ENCODE measurements at regions not wholly inside any gene's neighbourhood (a gene's known extent, or its start where the extent isn't known, plus 50 kb on each side); places are given as distances from the start of the nearest gene placed in this dataset.

DNA sequence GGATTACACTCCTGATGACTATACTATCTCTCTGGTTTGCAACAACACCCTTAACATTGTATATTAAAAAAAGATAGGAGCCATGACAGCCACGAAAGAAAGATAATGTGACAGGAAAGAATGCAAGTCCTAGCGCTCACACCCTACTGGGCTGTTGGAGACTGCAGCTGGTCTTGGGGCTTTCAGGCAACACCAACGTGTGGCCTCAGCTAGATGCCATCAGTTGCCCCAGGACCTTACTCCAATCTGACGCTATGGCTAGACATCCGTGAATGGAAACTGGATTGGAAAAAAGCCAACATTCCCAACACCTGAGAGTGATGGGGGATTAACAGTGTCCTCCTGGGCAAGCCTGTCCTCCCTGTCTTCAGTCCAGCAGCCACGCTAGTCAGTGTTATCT lies 357.4 kb upstream of the GULP1 start (continued):
- TF ChIP-seq, protein P1, sequence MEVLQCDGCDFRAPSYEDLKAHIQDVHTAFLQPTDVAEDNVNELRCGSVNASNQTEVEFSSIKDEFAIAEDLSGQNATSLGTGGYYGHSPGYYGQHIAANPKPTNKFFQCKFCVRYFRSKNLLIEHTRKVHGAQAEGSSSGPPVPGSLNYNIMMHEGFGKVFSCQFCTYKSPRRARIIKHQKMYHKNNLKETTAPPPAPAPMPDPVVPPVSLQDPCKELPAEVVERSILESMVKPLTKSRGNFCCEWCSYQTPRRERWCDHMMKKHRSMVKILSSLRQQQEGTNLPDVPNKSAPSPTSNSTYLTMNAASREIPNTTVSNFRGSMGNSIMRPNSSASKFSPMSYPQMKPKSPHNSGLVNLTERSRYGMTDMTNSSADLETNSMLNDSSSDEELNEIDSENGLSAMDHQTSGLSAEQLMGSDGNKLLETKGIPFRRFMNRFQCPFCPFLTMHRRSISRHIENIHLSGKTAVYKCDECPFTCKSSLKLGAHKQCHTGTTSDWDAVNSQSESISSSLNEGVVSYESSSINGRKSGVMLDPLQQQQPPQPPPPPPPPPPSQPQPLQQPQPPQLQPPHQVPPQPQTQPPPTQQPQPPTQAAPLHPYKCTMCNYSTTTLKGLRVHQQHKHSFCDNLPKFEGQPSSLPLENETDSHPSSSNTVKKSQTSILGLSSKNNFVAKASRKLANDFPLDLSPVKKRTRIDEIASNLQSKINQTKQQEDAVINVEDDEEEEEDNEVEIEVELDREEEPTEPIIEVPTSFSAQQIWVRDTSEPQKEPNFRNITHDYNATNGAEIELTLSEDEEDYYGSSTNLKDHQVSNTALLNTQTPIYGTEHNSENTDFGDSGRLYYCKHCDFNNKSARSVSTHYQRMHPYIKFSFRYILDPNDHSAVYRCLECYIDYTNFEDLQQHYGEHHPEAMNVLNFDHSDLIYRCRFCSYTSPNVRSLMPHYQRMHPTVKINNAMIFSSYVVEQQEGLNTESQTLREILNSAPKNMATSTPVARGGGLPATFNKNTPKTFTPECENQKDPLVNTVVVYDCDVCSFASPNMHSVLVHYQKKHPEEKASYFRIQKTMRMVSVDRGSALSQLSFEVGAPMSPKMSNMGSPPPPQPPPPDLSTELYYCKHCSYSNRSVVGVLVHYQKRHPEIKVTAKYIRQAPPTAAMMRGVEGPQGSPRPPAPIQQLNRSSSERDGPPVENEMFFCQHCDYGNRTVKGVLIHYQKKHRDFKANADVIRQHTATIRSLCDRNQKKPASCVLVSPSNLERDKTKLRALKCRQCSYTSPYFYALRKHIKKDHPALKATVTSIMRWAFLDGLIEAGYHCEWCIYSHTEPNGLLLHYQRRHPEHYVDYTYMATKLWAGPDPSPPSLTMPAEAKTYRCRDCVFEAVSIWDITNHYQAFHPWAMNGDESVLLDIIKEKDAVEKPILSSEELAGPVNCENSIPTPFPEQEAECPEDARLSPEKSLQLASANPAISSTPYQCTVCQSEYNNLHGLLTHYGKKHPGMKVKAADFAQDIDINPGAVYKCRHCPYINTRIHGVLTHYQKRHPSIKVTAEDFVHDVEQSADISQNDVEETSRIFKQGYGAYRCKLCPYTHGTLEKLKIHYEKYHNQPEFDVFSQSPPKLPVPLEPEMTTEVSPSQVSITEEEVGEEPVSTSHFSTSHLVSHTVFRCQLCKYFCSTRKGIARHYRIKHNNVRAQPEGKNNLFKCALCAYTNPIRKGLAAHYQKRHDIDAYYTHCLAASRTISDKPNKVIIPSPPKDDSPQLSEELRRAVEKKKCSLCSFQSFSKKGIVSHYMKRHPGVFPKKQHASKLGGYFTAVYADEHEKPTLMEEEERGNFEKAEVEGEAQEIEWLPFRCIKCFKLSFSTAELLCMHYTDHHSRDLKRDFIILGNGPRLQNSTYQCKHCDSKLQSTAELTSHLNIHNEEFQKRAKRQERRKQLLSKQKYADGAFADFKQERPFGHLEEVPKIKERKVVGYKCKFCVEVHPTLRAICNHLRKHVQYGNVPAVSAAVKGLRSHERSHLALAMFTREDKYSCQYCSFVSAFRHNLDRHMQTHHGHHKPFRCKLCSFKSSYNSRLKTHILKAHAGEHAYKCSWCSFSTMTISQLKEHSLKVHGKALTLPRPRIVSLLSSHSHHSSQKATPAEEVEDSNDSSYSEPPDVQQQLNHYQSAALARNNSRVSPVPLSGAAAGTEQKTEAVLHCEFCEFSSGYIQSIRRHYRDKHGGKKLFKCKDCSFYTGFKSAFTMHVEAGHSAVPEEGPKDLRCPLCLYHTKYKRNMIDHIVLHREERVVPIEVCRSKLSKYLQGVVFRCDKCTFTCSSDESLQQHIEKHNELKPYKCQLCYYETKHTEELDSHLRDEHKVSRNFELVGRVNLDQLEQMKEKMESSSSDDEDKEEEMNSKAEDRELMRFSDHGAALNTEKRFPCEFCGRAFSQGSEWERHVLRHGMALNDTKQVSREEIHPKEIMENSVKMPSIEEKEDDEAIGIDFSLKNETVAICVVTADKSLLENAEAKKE (CRISPR knock-in tag; IDR thresholded peaks at IDR 0.05), result no peak
- TF ChIP-seq POLR2AphosphoS5 (IDR thresholded peaks at IDR 0.05; ENCODE audit: low read depth) (no peak), ZNF331 (CRISPR knock-in tag; IDR thresholded peaks at IDR 0.05; ENCODE audit: low read depth) (no peak), STAT1 (IDR thresholded peaks at IDR 0.05; ENCODE audit: unreplicated experiment) (no peak), NANOG (IDR thresholded peaks at IDR 0.05; ENCODE audit: borderline replicate concordance) (no peak), EZH2phosphoT487 (IDR thresholded peaks at IDR 0.05; ENCODE audit: unreplicated experiment) (no peak)

DNA sequence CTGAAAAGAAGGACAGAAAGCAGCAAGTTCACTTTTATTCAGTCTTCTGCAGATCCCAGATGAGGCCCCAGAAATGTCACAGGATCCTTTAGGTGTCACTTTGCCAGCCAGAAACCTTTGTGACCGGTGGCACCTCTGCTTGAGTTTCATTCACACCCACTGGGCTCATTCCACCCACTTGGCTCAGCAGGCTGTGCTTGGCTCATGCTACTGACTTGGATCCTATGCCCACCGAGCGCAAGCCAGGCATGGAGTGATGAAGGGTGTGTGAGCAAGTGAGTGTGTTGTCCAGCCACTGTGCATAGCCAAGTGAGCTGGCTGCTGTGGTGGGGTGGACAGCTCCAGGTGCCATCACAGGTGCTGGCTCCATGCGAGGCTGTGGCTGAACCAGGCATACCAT lies 357.0 kb upstream of the GULP1 start:
- Histone ChIP-seq H3K4me3 (no peak overlapping the region), H3K27me3 (ENCODE audit: insufficient read depth) (no peaks in the 10 kb centered on the region), H4K20me1 (replicated peaks; ENCODE audit: insufficient read depth) (no peaks in the 10 kb centered on the region), H3K4me2 (no peak overlapping the region), H3K9me2 (ENCODE audit: insufficient read depth) (peaks cover 3% of the 10 kb centered on the region; the same call in 1 of the 2 replicates), H3F3A (replicated peaks; ENCODE audit: low read depth) (no peaks in the 10 kb centered on the region), H3K79me2 (replicated peaks; ENCODE audit: insufficient read depth) (no peaks in the 10 kb centered on the region), H2AFZ (no peak overlapping the region), H3K36me3 (ENCODE audit: insufficient read depth) (no peaks in the 10 kb centered on the region), H3K27ac (ENCODE audit: low read depth) (no peak overlapping the region), H3K4me1 (ENCODE audit: insufficient read depth) (no peaks in the 10 kb centered on the region)
- no peak overlapping the region for H3K4me3 Mint-ChIP-seq
- no peak for ATAC-seq
- H3K27me3 Mint-ChIP-seq (ENCODE audit: insufficient read depth, low read depth, poor library complexity), result peaks cover 5% of the 10 kb centered on the region
- H3K9me3 Mint-ChIP-seq, result peaks cover 3% of the 10 kb centered on the region; the same call in 1 of the 3 replicates
- no peaks in the 10 kb centered on the region for H3K36me3 Mint-ChIP-seq (ENCODE audit: low read depth)
- DNase-seq (ENCODE audit: low spot score), result no peak
- no peaks in the 10 kb centered on the region for H3K4me1 Mint-ChIP-seq
- no peak overlapping the region for H3K27ac Mint-ChIP-seq
- TF ChIP-seq JUNB (IDR thresholded peaks at IDR 0.05; ENCODE audit: unreplicated experiment) (no peak), EZH2phosphoT487 (IDR thresholded peaks at IDR 0.05; ENCODE audit: unreplicated experiment) (no peak), STAT1 (IDR thresholded peaks at IDR 0.05; ENCODE audit: unreplicated experiment) (no peak), CREB1 (CRISPR knock-in tag; IDR thresholded peaks at IDR 0.05; ENCODE audit: low read depth) (no peak), ZNF114 (CRISPR knock-in tag; IDR thresholded peaks at IDR 0.05) (no peak)
- TF ChIP-seq, protein P1 (CRISPR knock-in tag; IDR thresholded peaks at IDR 0.05), result no peak
- TF ChIP-seq, protein P2, sequence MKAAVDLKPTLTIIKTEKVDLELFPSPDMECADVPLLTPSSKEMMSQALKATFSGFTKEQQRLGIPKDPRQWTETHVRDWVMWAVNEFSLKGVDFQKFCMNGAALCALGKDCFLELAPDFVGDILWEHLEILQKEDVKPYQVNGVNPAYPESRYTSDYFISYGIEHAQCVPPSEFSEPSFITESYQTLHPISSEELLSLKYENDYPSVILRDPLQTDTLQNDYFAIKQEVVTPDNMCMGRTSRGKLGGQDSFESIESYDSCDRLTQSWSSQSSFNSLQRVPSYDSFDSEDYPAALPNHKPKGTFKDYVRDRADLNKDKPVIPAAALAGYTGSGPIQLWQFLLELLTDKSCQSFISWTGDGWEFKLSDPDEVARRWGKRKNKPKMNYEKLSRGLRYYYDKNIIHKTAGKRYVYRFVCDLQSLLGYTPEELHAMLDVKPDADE (IDR thresholded peaks at IDR 0.05), result no peak
